Astrocyte of the spinal cord (primary cell): ENCODE measurements at regions not wholly inside any gene's neighbourhood (a gene's known extent, or its start where the extent isn't known, plus 50 kb on each side); places are given as distances from the start of the nearest gene placed in this dataset.

Experiments used
- DNase-seq: peaks from one replicate; pipeline ENCODE4 v3.0.0; 2011; ENCODE audit warnings: low read depth, low spot score
- H3K4me3 ChIP-seq: 2 replicates; pipeline ENCODE4 v1.5.1; 2011; ENCODE audit warnings: low read depth, mild to moderate bottlenecking, low read length, moderate library complexity
- CTCF ChIP-seq: IDR thresholded peaks from 2 replicates; pipeline ENCODE4 v1.5.1; 2012; ENCODE audit warnings: low read depth, mild to moderate bottlenecking, low read length, inconsistent platforms
- in situ Hi-C: cut with HindIII; loops from 2 replicates; pipeline ENCODE4 v1.10.0; 2017; ENCODE audit warnings: low sequenced_read_pairs

- H3K4me3 ChIP-seq: no peak overlapping the region
- peak; percentile 12 for DNase-seq
- in situ Hi-C loops: no loop called here
- TF ChIP-seq CTCF: no peak
These were observed 64.5 kb upstream of the ANKRD50 start for GRCh38 chr4:124777007-124777406.

- no peak for DNase-seq
- in situ Hi-C loops: no loop called here
- H3K4me3 ChIP-seq: no peak overlapping the region
- no peak for TF ChIP-seq CTCF
These were observed 56.2 kb upstream of the ANKRD50 start for GRCh38 chr4:124768596-124769365.

GRCh38 chr4:124762956-124763355 is 50.4 kb upstream of the ANKRD50 start:
- in situ Hi-C loops: no loop called here
- no peak for DNase-seq

More at GRCh38 chr4:124762956-124763355, 50.4 kb upstream of the ANKRD50 start:
- TF ChIP-seq CTCF: no peak
- no peak overlapping the region for H3K4me3 ChIP-seq
